Hepatocyte (in vitro differentiated cells): ENCODE measurements at regions not wholly inside any gene's neighbourhood (a gene's known extent, or its start where the extent isn't known, plus 50 kb on each side); places are given as distances from the start of the nearest gene placed in this dataset.

Source experiments
- DNase-seq: peaks from one replicate; pipeline ENCODE4 v3.0.0-alpha.2; 2016; ENCODE audit warnings: low spot score
- H2AFZ ChIP-seq: fragments of 200-600 bp; sonication (generic); 2 replicates; pipeline ENCODE4 v1.6.0; 2016; ENCODE audit warnings: antibody characterized with exemption, mild to moderate bottlenecking
- H3K27ac ChIP-seq: fragments of 200-600 bp; sonication (generic); 2 replicates; pipeline ENCODE4 v1.5.1; 2016; ENCODE audit warnings: mild to moderate bottlenecking
- H3K27me3 ChIP-seq: fragments of 200-600 bp; sonication (generic); 2 replicates; pipeline ENCODE4 v1.6.1; 2016
- H3K36me3 ChIP-seq: fragments of 200-600 bp; sonication (generic); replicated peaks from 2 replicates; pipeline ENCODE4 v1.5.1; 2016; ENCODE audit warnings: low read depth; ENCODE audit not compliant: insufficient read depth
- H3K4me1 ChIP-seq: fragments of 200-600 bp; sonication (generic); 2 replicates; pipeline ENCODE4 v1.5.1; 2016; ENCODE audit warnings: mild to moderate bottlenecking, moderate library complexity; ENCODE audit not compliant: insufficient read depth
- H3K4me2 ChIP-seq: fragments of 200-600 bp; sonication (generic); 2 replicates; pipeline ENCODE4 v1.6.0; 2016
- H3K4me3 ChIP-seq: fragments of 200-600 bp; sonication (generic); 2 replicates; pipeline ENCODE4 v1.5.1; 2016; ENCODE audit warnings: mild to moderate bottlenecking
- H3K79me2 ChIP-seq: fragments of 200-600 bp; sonication (generic); 2 replicates; pipeline ENCODE4 v1.6.0; 2017; ENCODE audit warnings: mild to moderate bottlenecking
- H3K9me2 ChIP-seq: fragments of 200-600 bp; sonication (generic); replicated peaks from 2 replicates; pipeline ENCODE4 v1.6.0; 2017; ENCODE audit warnings: mild to moderate bottlenecking; ENCODE audit not compliant: insufficient read depth
- H3K9me3 ChIP-seq: fragments of 200-600 bp; sonication (generic); 2 replicates; pipeline ENCODE4 v1.5.1; 2016; ENCODE audit warnings: low read depth, mild to moderate bottlenecking
- H4K20me1 ChIP-seq: fragments of 200-600 bp; sonication (generic); 2 replicates; pipeline ENCODE4 v1.6.0; 2016; ENCODE audit warnings: mild to moderate bottlenecking; ENCODE audit not compliant: insufficient read depth, poor library complexity, severe bottlenecking
- CTCF ChIP-seq: fragments of 200-600 bp; sonication (generic); IDR thresholded peaks from 2 replicates; pipeline ENCODE4 v1.5.1; 2016; ENCODE audit warnings: antibody characterized with exemption, mild to moderate bottlenecking; ENCODE audit not compliant: poor library complexity
- EZH2 ChIP-seq: fragments of 200-600 bp; sonication (generic); IDR thresholded peaks from 2 replicates; pipeline ENCODE4 v1.6.1; 2016; ENCODE audit warnings: antibody characterized with exemption, mild to moderate bottlenecking, borderline replicate concordance
- EZH2phosphoT487 ChIP-seq: fragments of 200-600 bp; sonication (generic); IDR thresholded peaks from one replicate; pipeline ENCODE4 v1.6.1; 2018; ENCODE audit warnings: antibody characterized with exemption, mild to moderate bottlenecking, low read depth, moderate library complexity; ENCODE audit not compliant: unreplicated experiment, severe bottlenecking
- whole genome bisulfite sequencing: methylation state at CpG from one replicate; pipeline ENCODE4 v1.1.6; 2016; ENCODE audit warnings: low lambda C conversion rate; ENCODE audit errors: missing lambda C conversion rate; 5-methylcytosine and 5-hydroxymethylcytosine counted together

GRCh38 chr3:5309602-5310001 is 122.1 kb downstream of the EDEM1 start:
- H3K27ac ChIP-seq = no peak overlapping the region
- H3K4me1 ChIP-seq = no peaks in the 10 kb centered on the region
- no peaks in the 10 kb centered on the region for H3K79me2 ChIP-seq
- no peaks in the 10 kb centered on the region for H3K36me3 ChIP-seq
- no peaks in the 10 kb centered on the region for H3K27me3 ChIP-seq
- no peaks in the 10 kb centered on the region for H3K9me3 ChIP-seq
- H3K4me3 ChIP-seq = no peak overlapping the region
- no peak overlapping the region for H2AFZ ChIP-seq
- TF ChIP-seq EZH2 = no peak
- TF ChIP-seq CTCF = no peak
- no peak for TF ChIP-seq EZH2phosphoT487
- H4K20me1 ChIP-seq = no peaks in the 10 kb centered on the region
- DNase-seq = no peak
- H3K4me2 ChIP-seq = no peak overlapping the region
- no peaks in the 10 kb centered on the region for H3K9me2 ChIP-seq
- WGBS = 46% methylated on average over 3 of the region's 3 CpGs

GRCh38 chr3:5310509-5310908 is 123.0 kb downstream of the EDEM1 start:
- H2AFZ ChIP-seq = no peak overlapping the region
- H3K36me3 ChIP-seq = no peaks in the 10 kb centered on the region
- H3K4me1 ChIP-seq = no peaks in the 10 kb centered on the region
- no peak overlapping the region for H3K4me3 ChIP-seq
- no peak for DNase-seq
- WGBS = 95% methylated on average over 5 of the region's 5 CpGs
- H4K20me1 ChIP-seq = no peaks in the 10 kb centered on the region
- TF ChIP-seq EZH2 (no peak), CTCF (no peak)
- H3K27ac ChIP-seq = no peak overlapping the region
- no peaks in the 10 kb centered on the region for H3K79me2 ChIP-seq
- H3K9me3 ChIP-seq = no peaks in the 10 kb centered on the region
- H3K9me2 ChIP-seq = no peaks in the 10 kb centered on the region
- no peak overlapping the region for H3K4me2 ChIP-seq
- no peaks in the 10 kb centered on the region for H3K27me3 ChIP-seq

- no peaks in the 10 kb centered on the region for H4K20me1 ChIP-seq
- no peak overlapping the region for H3K4me2 ChIP-seq
- no peaks in the 10 kb centered on the region for H3K9me2 ChIP-seq
- no peaks in the 10 kb centered on the region for H3K36me3 ChIP-seq
- no peak for TF ChIP-seq CTCF
- TF ChIP-seq EZH2phosphoT487 = no peak
- no peak for TF ChIP-seq EZH2
- H3K27me3 ChIP-seq = no peaks in the 10 kb centered on the region
- H3K79me2 ChIP-seq = no peaks in the 10 kb centered on the region
- WGBS = 83% methylated on average over 3 of the region's 3 CpGs
- no peak for DNase-seq
- no peak overlapping the region for H3K4me3 ChIP-seq
- no peak overlapping the region for H3K27ac ChIP-seq
- no peak overlapping the region for H2AFZ ChIP-seq
- H3K9me3 ChIP-seq = no peaks in the 10 kb centered on the region
- H3K4me1 ChIP-seq = no peaks in the 10 kb centered on the region
Observed at GRCh38 chr3:5312290-5312689, 124.8 kb downstream of the EDEM1 start.

- Histone ChIP-seq H3K79me2 (no peaks in the 10 kb centered on the region), H3K9me2 (no peaks in the 10 kb centered on the region), H3K27me3 (no peaks in the 10 kb centered on the region), H2AFZ (no peak overlapping the region), H3K4me1 (no peaks in the 10 kb centered on the region), H3K4me3 (no peak overlapping the region), H3K27ac (no peak overlapping the region), H3K36me3 (no peaks in the 10 kb centered on the region), H3K9me3 (no peaks in the 10 kb centered on the region), H4K20me1 (no peaks in the 10 kb centered on the region), H3K4me2 (no peak overlapping the region)
- TF ChIP-seq CTCF (no peak), EZH2 (no peak), EZH2phosphoT487 (no peak)
- 95% methylated on average over 1 of the region's 1 CpG for WGBS
- no peak for DNase-seq
Observed at GRCh38 chr3:5314897-5315296, 127.4 kb downstream of the EDEM1 start.
